Mesenchymal stem cell (in vitro differentiated cells and primary cell): ENCODE measurements at regions not wholly inside any gene's neighbourhood (a gene's known extent, or its start where the extent isn't known, plus 50 kb on each side); places are given as distances from the start of the nearest gene placed in this dataset.

Experiments
- DNase-seq: peaks from one replicate; pipeline ENCODE4 v3.0.0-alpha.2; 2013
- H2AFZ ChIP-seq: one replicate; pipeline ENCODE4 v1.6.1; 2013; ENCODE audit warnings: low read depth, mild to moderate bottlenecking, control low read depth, inconsistent platforms, low read length, moderate library complexity
- H2AK5ac ChIP-seq: 2 replicates; pipeline ENCODE4 v1.6.1; 2013; ENCODE audit warnings: low read length, moderate library complexity, mild to moderate bottlenecking, inconsistent platforms; ENCODE audit not compliant: severe bottlenecking
- H2BK120ac ChIP-seq: one replicate; pipeline ENCODE4 v1.6.1; 2013; ENCODE audit warnings: low read depth, mild to moderate bottlenecking, inconsistent platforms, low read length, moderate library complexity
- H2BK12ac ChIP-seq, 2 experiments: one replicate each; pipeline ENCODE4 v1.6.1; 2013; ENCODE audit warnings: inconsistent platforms in 2 of 2, low read length in 2 of 2, mild to moderate bottlenecking in 2 of 2, moderate library complexity in 2 of 2, control low read depth in 1 of 2
- H2BK15ac ChIP-seq: one replicate; pipeline ENCODE4 v1.6.1; 2013; ENCODE audit warnings: mild to moderate bottlenecking, low read depth, inconsistent platforms; ENCODE audit not compliant: poor library complexity, severe bottlenecking
- H2BK5ac ChIP-seq: 2 replicates; pipeline ENCODE4 v1.6.1; 2013; ENCODE audit warnings: low read depth, mild to moderate bottlenecking, low read length, control low read depth, inconsistent platforms; ENCODE audit not compliant: poor library complexity, severe bottlenecking
- H3K14ac ChIP-seq, 2 experiments: one replicate each; pipeline ENCODE4 v1.6.1; 2013; ENCODE audit warnings: inconsistent platforms in 2 of 2, low read length in 2 of 2, control low read depth in 1 of 2, mild to moderate bottlenecking in 1 of 2, moderate library complexity in 1 of 2
- H3K18ac ChIP-seq, 2 experiments: one replicate each; pipeline ENCODE4 v1.6.1; 2013; ENCODE audit warnings: inconsistent platforms in 2 of 2, low read length in 2 of 2, control low read depth in 1 of 2, low read depth in 1 of 2, mild to moderate bottlenecking in 1 of 2
- H3K23ac ChIP-seq, 2 experiments: one replicate each; pipeline ENCODE4 v1.6.1; 2013; ENCODE audit warnings: inconsistent platforms in 2 of 2, low read length in 2 of 2, mild to moderate bottlenecking in 2 of 2, moderate library complexity in 2 of 2, control low read depth in 1 of 2
- H3K27ac ChIP-seq: 2 replicates; pipeline ENCODE4 v1.5.1; 2013; ENCODE audit warnings: mild to moderate bottlenecking, moderate library complexity, low read length, control low read depth, inconsistent platforms; ENCODE audit not compliant: poor library complexity, severe bottlenecking
- H3K27me3 ChIP-seq, 2 experiments: 2 replicates each; pipeline versions ENCODE4 v1.6.1 to v1.7.0; 2013; ENCODE audit warnings: low read length in 2 of 2, mild to moderate bottlenecking in 2 of 2, moderate library complexity in 2 of 2, control low read depth in 1 of 2, inconsistent platforms in 1 of 2; ENCODE audit not compliant: control insufficient read depth in 1 of 2, insufficient read depth in 1 of 2
- H3K36me3 ChIP-seq, 2 experiments: 2 replicates each; pipeline versions ENCODE4 v1.6.1 to v1.7.0; 2013; ENCODE audit warnings: low read length in 2 of 2, control low read depth in 1 of 2, inconsistent platforms in 1 of 2, low read depth in 1 of 2, mild to moderate bottlenecking in 1 of 2; ENCODE audit not compliant: insufficient read depth in 2 of 2, control insufficient read depth in 1 of 2
- H3K4ac ChIP-seq, 2 experiments: one replicate each; pipeline ENCODE4 v1.6.1; 2013; ENCODE audit warnings: inconsistent platforms in 2 of 2, low read length in 2 of 2, mild to moderate bottlenecking in 2 of 2, moderate library complexity in 2 of 2, control low read depth in 1 of 2, low read depth in 1 of 2
- H3K4me1 ChIP-seq: 2 replicates; pipeline ENCODE4 v1.6.1; 2013; ENCODE audit warnings: low read depth, low read length, control low read depth; ENCODE audit not compliant: control insufficient read depth, insufficient read depth
- H3K4me2 ChIP-seq: 2 replicates; pipeline ENCODE4 v1.6.1; 2013; ENCODE audit warnings: low read length, mild to moderate bottlenecking, inconsistent platforms; ENCODE audit not compliant: poor library complexity, severe bottlenecking
- H3K4me3 ChIP-seq, 2 experiments: 2 replicates each; pipeline versions ENCODE4 v1.5.1 to v1.7.0; 2013; ENCODE audit warnings: low read length in 2 of 2, mild to moderate bottlenecking in 2 of 2, control low read depth in 1 of 2, low read depth in 1 of 2; ENCODE audit not compliant: insufficient read depth in 1 of 2
- H3K79me1 ChIP-seq: replicated peaks from 2 replicates; pipeline ENCODE4 v1.6.1; 2013; ENCODE audit warnings: mild to moderate bottlenecking, control low read depth, low read length, inconsistent platforms; ENCODE audit not compliant: poor library complexity, severe bottlenecking
- H3K9ac ChIP-seq: 2 replicates; pipeline ENCODE4 v1.7.0; 2013; ENCODE audit warnings: mild to moderate bottlenecking, low read length, moderate library complexity
- H3K9me3 ChIP-seq: 2 replicates; pipeline ENCODE4 v1.7.0; 2013; ENCODE audit warnings: mild to moderate bottlenecking, low read length; ENCODE audit not compliant: control insufficient read depth
- H4K8ac ChIP-seq: one replicate; pipeline ENCODE4 v1.6.1; 2013; ENCODE audit warnings: inconsistent platforms, mild to moderate bottlenecking, low read length, moderate library complexity
- H4K91ac ChIP-seq: one replicate; pipeline ENCODE4 v1.6.1; 2013; ENCODE audit warnings: mild to moderate bottlenecking, low read length, inconsistent platforms
- WGBS: methylation state at CpG from one replicate; pipeline ENCODE4 v1.1.7; 2013; ENCODE audit warnings: mixed read lengths; 5-methylcytosine and 5-hydroxymethylcytosine counted together

- H3K79me1 ChIP-seq = no peaks in the 10 kb centered on the region
- no peak overlapping the region for H3K27ac ChIP-seq
- H3K18ac ChIP-seq = no peak overlapping the region
- H3K36me3 ChIP-seq = no peaks in the 10 kb centered on the region
- peaks cover 4 to 6% of the 10 kb centered on the region in 2 experiments for H3K27me3 ChIP-seq
- H3K4me2 ChIP-seq = no peak overlapping the region
- H2BK120ac ChIP-seq = no peak overlapping the region
- H2AFZ ChIP-seq = no peak overlapping the region
- H3K4ac ChIP-seq = no peak overlapping the region
- DNase-seq = no peak
- no peaks in the 10 kb centered on the region for H3K4me1 ChIP-seq
- H2AK5ac ChIP-seq = no peak overlapping the region
- no peak overlapping the region for H2BK5ac ChIP-seq
- no peak overlapping the region for H3K4me3 ChIP-seq
- H4K8ac ChIP-seq = no peak overlapping the region
- WGBS = 88% methylated on average over 4 of the region's 4 CpGs
- no peak overlapping the region for H4K91ac ChIP-seq
- H3K23ac ChIP-seq = no peak overlapping the region
- no peak overlapping the region for H3K14ac ChIP-seq
- H3K9me3 ChIP-seq = no peaks in the 10 kb centered on the region
- H2BK12ac ChIP-seq = no peak overlapping the region
- no peak overlapping the region for H2BK15ac ChIP-seq
- H3K9ac ChIP-seq = no peak overlapping the region
Observed at GRCh38 chr11:122368796-122369195, 252.8 kb upstream of the BLID start.

- Histone ChIP-seq H3K27me3 (peaks cover 4 to 6% of the 10 kb centered on the region in 2 experiments), H2BK12ac (no peak overlapping the region), H4K8ac (no peak overlapping the region), H2AFZ (no peak overlapping the region), H2BK120ac (no peak overlapping the region), H4K91ac (no peak overlapping the region), H3K4me3 (peak overlapping the region in 1 of 2 experiments; percentile 76), H3K79me1 (no peaks in the 10 kb centered on the region), H3K23ac (no peak overlapping the region), H3K4ac (no peak overlapping the region), H3K4me1 (no peaks in the 10 kb centered on the region), H2BK5ac (no peak overlapping the region), H3K14ac (no peak overlapping the region), H3K9me3 (no peaks in the 10 kb centered on the region), H3K4me2 (no peak overlapping the region), H3K36me3 (no peaks in the 10 kb centered on the region), H3K27ac (no peak overlapping the region), H3K18ac (no peak overlapping the region), H3K9ac (peak overlapping the region; percentile 72), H2AK5ac (no peak overlapping the region), H2BK15ac (no peak overlapping the region)
- peak; percentile 17 for DNase-seq
- 38% methylated on average over 6 of the region's 6 CpGs for WGBS
Observed at GRCh38 chr11:122367809-122368231, 251.8 kb upstream of the BLID start.

GRCh38 chr11:122365610-122366360, 249.8 kb upstream of the BLID start:
- H3K9ac ChIP-seq = peak overlapping the region; percentile 72
- no peak overlapping the region for H3K27ac ChIP-seq
- H3K79me1 ChIP-seq = no peaks in the 10 kb centered on the region
- no peak overlapping the region for H2BK5ac ChIP-seq
- H3K4me2 ChIP-seq = no peak overlapping the region
- no peak overlapping the region for H2AFZ ChIP-seq
- H4K91ac ChIP-seq = peak overlapping the region; percentile 68
- no peak overlapping the region for H2BK12ac ChIP-seq
- H3K4me1 ChIP-seq = no peaks in the 10 kb centered on the region
- 77% methylated on average over 10 of the region's 11 CpGs for WGBS
- H2BK120ac ChIP-seq = no peak overlapping the region
- no peak overlapping the region for H2AK5ac ChIP-seq
- no peak overlapping the region for H3K4ac ChIP-seq
- no peak overlapping the region for H3K14ac ChIP-seq
- peak overlapping the region in 1 of 2 experiments; percentile 76 for H3K4me3 ChIP-seq
- H3K18ac ChIP-seq = no peak overlapping the region
- no peaks in the 10 kb centered on the region for H3K9me3 ChIP-seq
- no peak overlapping the region for H2BK15ac ChIP-seq
- H3K36me3 ChIP-seq = no peaks in the 10 kb centered on the region
- no peak overlapping the region for H4K8ac ChIP-seq
- DNase-seq = no peak
- H3K23ac ChIP-seq = no peak overlapping the region
- peaks cover 0 to 6% of the 10 kb centered on the region in 2 experiments for H3K27me3 ChIP-seq

- no peak overlapping the region for H3K9ac ChIP-seq
- H3K4me1 ChIP-seq = no peaks in the 10 kb centered on the region
- peaks cover 0 to 10% of the 10 kb centered on the region in 2 experiments for H3K27me3 ChIP-seq
- 84% methylated on average over 5 of the region's 5 CpGs for WGBS
- no peak overlapping the region for H2AFZ ChIP-seq
- H3K23ac ChIP-seq = no peak overlapping the region
- no peak overlapping the region for H2BK5ac ChIP-seq
- H3K4me2 ChIP-seq = no peak overlapping the region
- H3K18ac ChIP-seq = no peak overlapping the region
- H3K79me1 ChIP-seq = no peaks in the 10 kb centered on the region
- no peaks in the 10 kb centered on the region for H3K9me3 ChIP-seq
- no peak overlapping the region for H3K4me3 ChIP-seq
- no peak overlapping the region for H3K14ac ChIP-seq
- no peak overlapping the region for H2BK12ac ChIP-seq
- no peak overlapping the region for H4K8ac ChIP-seq
- no peak overlapping the region for H3K4ac ChIP-seq
- no peak for DNase-seq
- H3K27ac ChIP-seq = no peak overlapping the region
- no peak overlapping the region for H2AK5ac ChIP-seq
- no peak overlapping the region for H2BK15ac ChIP-seq
- no peak overlapping the region for H2BK120ac ChIP-seq
- no peaks in the 10 kb centered on the region for H3K36me3 ChIP-seq
- no peak overlapping the region for H4K91ac ChIP-seq
Observed at GRCh38 chr11:122363296-122363695, 247.3 kb upstream of the BLID start.
